Esophagus squamous epithelium (tissue), 4 donors: ENCODE measurements at regions not wholly inside any gene's neighbourhood (a gene's known extent, or its start where the extent isn't known, plus 50 kb on each side); places are given as distances from the start of the nearest gene placed in this dataset.

ENCODE experiments used
- POLR2A ChIP-seq, 4 donors: fragments of 450-650 bp; IDR thresholded peaks; one replicate each; pipeline ENCODE4 v1.6.1; 2017; ENCODE audit warnings: antibody characterized with exemption in 4 of 4, mild to moderate bottlenecking in 4 of 4, moderate library complexity in 3 of 4
- TF ChIP-seq, protein P1 (sequence below), 6 experiments: fragments of 450-650 bp in 4 of 6; fragments of 200-600 bp in 2 of 6; sonication (generic) in 2 of 6; IDR thresholded peaks; one replicate each; pipeline ENCODE4 v1.5.1; 2016 to 2019; ENCODE audit warnings: antibody characterized with exemption in 6 of 6, mild to moderate bottlenecking in 4 of 6, moderate library complexity in 4 of 6

DNA sequence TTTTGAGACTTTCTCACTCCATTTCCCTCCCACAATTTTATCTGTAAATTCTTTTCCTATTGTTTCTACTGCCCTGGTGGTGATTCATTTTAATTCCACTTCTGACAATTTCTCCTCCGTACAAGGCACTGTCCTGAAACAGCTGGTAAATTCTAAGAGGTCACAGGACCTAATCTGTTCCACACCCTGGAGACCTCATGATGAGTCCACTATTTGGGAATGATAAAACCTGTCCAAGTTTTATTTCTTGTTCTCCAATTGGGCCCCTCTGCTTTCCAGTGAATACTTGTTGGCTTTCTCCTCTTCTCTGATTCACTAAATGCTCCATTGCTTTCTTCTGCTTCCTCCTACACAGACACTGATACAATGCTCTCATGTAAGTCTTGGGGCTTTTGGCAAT is 343.1 kb upstream of the DUSP10 start:
- TF ChIP-seq, protein P1, sequence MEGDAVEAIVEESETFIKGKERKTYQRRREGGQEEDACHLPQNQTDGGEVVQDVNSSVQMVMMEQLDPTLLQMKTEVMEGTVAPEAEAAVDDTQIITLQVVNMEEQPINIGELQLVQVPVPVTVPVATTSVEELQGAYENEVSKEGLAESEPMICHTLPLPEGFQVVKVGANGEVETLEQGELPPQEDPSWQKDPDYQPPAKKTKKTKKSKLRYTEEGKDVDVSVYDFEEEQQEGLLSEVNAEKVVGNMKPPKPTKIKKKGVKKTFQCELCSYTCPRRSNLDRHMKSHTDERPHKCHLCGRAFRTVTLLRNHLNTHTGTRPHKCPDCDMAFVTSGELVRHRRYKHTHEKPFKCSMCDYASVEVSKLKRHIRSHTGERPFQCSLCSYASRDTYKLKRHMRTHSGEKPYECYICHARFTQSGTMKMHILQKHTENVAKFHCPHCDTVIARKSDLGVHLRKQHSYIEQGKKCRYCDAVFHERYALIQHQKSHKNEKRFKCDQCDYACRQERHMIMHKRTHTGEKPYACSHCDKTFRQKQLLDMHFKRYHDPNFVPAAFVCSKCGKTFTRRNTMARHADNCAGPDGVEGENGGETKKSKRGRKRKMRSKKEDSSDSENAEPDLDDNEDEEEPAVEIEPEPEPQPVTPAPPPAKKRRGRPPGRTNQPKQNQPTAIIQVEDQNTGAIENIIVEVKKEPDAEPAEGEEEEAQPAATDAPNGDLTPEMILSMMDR (IDR thresholded peaks at IDR 0.05): no peak
- no peak for TF ChIP-seq POLR2A (IDR thresholded peaks at IDR 0.05)
